ENCODE measurements at regions not wholly inside any gene's neighbourhood (a gene's known extent, or its start where the extent isn't known, plus 50 kb on each side); places are given as distances from the start of the nearest gene placed in this dataset.

DNA sequence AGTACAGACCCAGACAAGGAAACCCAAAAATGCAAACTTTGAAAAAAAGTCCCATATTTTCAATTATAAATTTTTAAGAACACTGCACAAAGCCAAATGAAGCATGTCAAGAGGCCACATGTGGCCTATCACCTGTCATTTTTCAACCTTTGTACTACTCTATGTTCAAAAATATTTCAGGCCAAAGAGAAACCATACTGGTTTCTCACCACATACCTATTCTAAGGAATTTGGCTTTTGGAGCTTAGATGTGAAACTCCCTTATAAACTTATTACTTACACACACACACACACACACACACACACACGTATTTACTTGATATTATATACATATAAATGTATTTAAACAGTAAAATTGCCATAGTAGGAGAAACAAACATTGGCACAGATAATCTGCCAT is 338.7 kb downstream of the TXNL1 start:
- Histone ChIP-seq H3K4me3 (ENCODE audit: low read depth, low read length, poor library complexity, severe bottlenecking) (no peak overlapping the region), H3K27ac (ENCODE audit: low read depth, low read length, poor library complexity, severe bottlenecking) (no peak overlapping the region), H4K20me1 (ENCODE audit: insufficient read depth, low read length) (no peaks in the 10 kb centered on the region), H3K4me1 (ENCODE audit: insufficient read depth, low read length, severe bottlenecking) (no peaks in the 10 kb centered on the region), H3K27me3 (ENCODE audit: insufficient read depth, low read length) (no peaks in the 10 kb centered on the region), H3K9ac (ENCODE audit: low read length) (no peak overlapping the region), H3F3A (ENCODE audit: insufficient read depth, low read length) (no peaks in the 10 kb centered on the region), H3K9me3 (ENCODE audit: low read length) (no peaks in the 10 kb centered on the region), H3K9me2 (ENCODE audit: low read depth, low read length) (no peaks in the 10 kb centered on the region), H3K4me2 (ENCODE audit: low read length) (no peak overlapping the region), H2AFZ (ENCODE audit: low read length) (no peak overlapping the region), H3K36me3 (ENCODE audit: insufficient read depth, low read length) (no peaks in the 10 kb centered on the region), H3K79me2 (ENCODE audit: insufficient read depth, low read length) (no peaks in the 10 kb centered on the region)
- no peak for TF ChIP-seq EZH2 (IDR thresholded peaks at IDR 0.05; ENCODE audit: borderline replicate concordance, low read length)
- TF ChIP-seq, protein P1, sequence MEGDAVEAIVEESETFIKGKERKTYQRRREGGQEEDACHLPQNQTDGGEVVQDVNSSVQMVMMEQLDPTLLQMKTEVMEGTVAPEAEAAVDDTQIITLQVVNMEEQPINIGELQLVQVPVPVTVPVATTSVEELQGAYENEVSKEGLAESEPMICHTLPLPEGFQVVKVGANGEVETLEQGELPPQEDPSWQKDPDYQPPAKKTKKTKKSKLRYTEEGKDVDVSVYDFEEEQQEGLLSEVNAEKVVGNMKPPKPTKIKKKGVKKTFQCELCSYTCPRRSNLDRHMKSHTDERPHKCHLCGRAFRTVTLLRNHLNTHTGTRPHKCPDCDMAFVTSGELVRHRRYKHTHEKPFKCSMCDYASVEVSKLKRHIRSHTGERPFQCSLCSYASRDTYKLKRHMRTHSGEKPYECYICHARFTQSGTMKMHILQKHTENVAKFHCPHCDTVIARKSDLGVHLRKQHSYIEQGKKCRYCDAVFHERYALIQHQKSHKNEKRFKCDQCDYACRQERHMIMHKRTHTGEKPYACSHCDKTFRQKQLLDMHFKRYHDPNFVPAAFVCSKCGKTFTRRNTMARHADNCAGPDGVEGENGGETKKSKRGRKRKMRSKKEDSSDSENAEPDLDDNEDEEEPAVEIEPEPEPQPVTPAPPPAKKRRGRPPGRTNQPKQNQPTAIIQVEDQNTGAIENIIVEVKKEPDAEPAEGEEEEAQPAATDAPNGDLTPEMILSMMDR (IDR thresholded peaks at IDR 0.05; ENCODE audit: low read length): no peak

DNA sequence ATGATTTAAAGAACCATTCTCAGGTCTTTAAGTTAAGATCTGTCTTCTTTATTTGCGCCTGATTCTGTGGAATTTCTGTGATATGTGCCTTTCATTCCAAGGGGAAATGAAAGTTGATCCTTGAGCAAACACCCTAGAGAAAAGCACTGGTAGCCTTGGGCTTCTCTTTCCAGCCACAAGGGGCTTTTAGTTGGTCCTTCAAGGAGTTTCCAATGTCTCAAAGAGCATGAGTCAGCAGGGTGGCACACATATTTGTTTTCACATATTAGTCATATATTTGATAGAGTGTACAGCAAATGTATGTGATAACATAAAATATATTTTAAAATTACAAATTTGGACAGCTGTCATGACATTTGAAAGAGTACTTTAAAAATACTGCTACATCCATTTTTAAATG is 339.5 kb downstream of the TXNL1 start:
- Histone ChIP-seq H3K9ac (ENCODE audit: low read length) (no peak overlapping the region), H3K9me2 (ENCODE audit: low read depth, low read length) (no peaks in the 10 kb centered on the region), H3K4me1 (ENCODE audit: insufficient read depth, low read length, severe bottlenecking) (no peaks in the 10 kb centered on the region), H3K79me2 (ENCODE audit: insufficient read depth, low read length) (no peaks in the 10 kb centered on the region), H3F3A (ENCODE audit: insufficient read depth, low read length) (no peaks in the 10 kb centered on the region), H2AFZ (ENCODE audit: low read length) (no peak overlapping the region), H3K36me3 (ENCODE audit: insufficient read depth, low read length) (no peaks in the 10 kb centered on the region), H3K27me3 (ENCODE audit: insufficient read depth, low read length) (no peaks in the 10 kb centered on the region), H3K4me3 (ENCODE audit: low read depth, low read length, poor library complexity, severe bottlenecking) (no peak overlapping the region), H3K4me2 (ENCODE audit: low read length) (no peak overlapping the region), H3K27ac (ENCODE audit: low read depth, low read length, poor library complexity, severe bottlenecking) (no peak overlapping the region), H4K20me1 (ENCODE audit: insufficient read depth, low read length) (no peaks in the 10 kb centered on the region), H3K9me3 (ENCODE audit: low read length) (no peaks in the 10 kb centered on the region)
- TF ChIP-seq, protein P1 (IDR thresholded peaks at IDR 0.05; ENCODE audit: low read length): no peak
- no peak for TF ChIP-seq EZH2 (IDR thresholded peaks at IDR 0.05; ENCODE audit: borderline replicate concordance, low read length)

DNA sequence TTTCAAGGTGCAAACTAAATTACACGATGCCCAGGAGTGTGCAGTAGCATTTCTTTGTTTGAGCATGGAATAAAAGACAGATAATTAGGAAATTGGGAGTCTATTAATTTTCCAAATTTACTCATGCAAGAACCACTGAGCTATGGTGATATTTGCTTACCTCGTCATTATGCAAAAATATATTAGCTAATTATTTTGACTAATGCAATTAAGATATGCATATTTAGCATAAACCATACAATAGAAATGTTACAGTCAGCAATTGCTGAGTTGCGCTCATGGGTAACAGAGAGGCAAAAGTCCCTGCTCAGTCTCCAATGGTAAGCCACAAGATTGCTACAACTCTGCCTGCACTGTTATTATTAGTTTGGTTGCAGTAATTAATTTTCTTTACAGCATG is 342.0 kb downstream of the TXNL1 start:
- Histone ChIP-seq H3K9me3 (ENCODE audit: low read length) (no peaks in the 10 kb centered on the region), H3K4me2 (ENCODE audit: low read length) (no peak overlapping the region), H4K20me1 (ENCODE audit: insufficient read depth, low read length) (no peaks in the 10 kb centered on the region), H3K79me2 (ENCODE audit: insufficient read depth, low read length) (no peaks in the 10 kb centered on the region), H3K27ac (ENCODE audit: low read depth, low read length, poor library complexity, severe bottlenecking) (no peak overlapping the region), H3K4me1 (ENCODE audit: insufficient read depth, low read length, severe bottlenecking) (no peaks in the 10 kb centered on the region), H3K9me2 (ENCODE audit: low read depth, low read length) (no peaks in the 10 kb centered on the region), H2AFZ (ENCODE audit: low read length) (no peak overlapping the region), H3K4me3 (ENCODE audit: low read depth, low read length, poor library complexity, severe bottlenecking) (no peak overlapping the region), H3K27me3 (ENCODE audit: insufficient read depth, low read length) (no peaks in the 10 kb centered on the region), H3K36me3 (ENCODE audit: insufficient read depth, low read length) (no peaks in the 10 kb centered on the region), H3F3A (ENCODE audit: insufficient read depth, low read length) (no peaks in the 10 kb centered on the region), H3K9ac (ENCODE audit: low read length) (no peak overlapping the region)
- TF ChIP-seq, protein P1 (IDR thresholded peaks at IDR 0.05; ENCODE audit: low read length): no peak
- TF ChIP-seq EZH2 (IDR thresholded peaks at IDR 0.05; ENCODE audit: borderline replicate concordance, low read length): no peak

Data from OCI-LY1 (cell line).